OCI-LY3 (cell line): ENCODE measurements at regions not wholly inside any gene's neighbourhood (a gene's known extent, or its start where the extent isn't known, plus 50 kb on each side); places are given as distances from the start of the nearest gene placed in this dataset.

Source experiments
- EZH2phosphoT487 ChIP-seq: fragments of 200-600 bp; shearing (Covaris generic); IDR thresholded peaks from 2 replicates; pipeline ENCODE4 v1.6.1; 2018; ENCODE audit warnings: antibody characterized with exemption, mixed run types, low read depth
- TF ChIP-seq, protein P1 (sequence below): fragments of 200-600, 300-600 bp; sonication (generic); IDR thresholded peaks from 2 replicates; pipeline ENCODE4 v1.5.1; 2014; ENCODE audit warnings: antibody characterized with exemption, low read length, low read depth

DNA sequence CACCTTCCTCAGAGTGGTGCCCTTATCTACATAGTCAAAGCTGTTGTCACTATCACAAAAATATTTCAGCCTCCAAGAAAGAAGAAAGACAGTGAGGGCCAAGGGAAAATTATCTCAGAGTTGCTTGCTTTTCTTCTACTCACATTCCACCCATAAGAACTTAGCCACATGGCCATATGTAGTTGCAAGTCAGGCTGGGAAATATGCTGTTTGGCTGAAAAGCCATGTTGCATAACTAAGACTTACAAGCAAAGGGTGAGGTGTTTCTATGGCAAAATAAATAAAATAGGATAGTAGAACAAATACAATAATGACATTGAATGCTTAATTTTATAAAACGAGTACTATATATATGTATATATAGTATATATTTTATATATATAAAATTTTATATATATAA lies 365.9 kb upstream of the PABPC4L start:
- TF ChIP-seq, protein P1, sequence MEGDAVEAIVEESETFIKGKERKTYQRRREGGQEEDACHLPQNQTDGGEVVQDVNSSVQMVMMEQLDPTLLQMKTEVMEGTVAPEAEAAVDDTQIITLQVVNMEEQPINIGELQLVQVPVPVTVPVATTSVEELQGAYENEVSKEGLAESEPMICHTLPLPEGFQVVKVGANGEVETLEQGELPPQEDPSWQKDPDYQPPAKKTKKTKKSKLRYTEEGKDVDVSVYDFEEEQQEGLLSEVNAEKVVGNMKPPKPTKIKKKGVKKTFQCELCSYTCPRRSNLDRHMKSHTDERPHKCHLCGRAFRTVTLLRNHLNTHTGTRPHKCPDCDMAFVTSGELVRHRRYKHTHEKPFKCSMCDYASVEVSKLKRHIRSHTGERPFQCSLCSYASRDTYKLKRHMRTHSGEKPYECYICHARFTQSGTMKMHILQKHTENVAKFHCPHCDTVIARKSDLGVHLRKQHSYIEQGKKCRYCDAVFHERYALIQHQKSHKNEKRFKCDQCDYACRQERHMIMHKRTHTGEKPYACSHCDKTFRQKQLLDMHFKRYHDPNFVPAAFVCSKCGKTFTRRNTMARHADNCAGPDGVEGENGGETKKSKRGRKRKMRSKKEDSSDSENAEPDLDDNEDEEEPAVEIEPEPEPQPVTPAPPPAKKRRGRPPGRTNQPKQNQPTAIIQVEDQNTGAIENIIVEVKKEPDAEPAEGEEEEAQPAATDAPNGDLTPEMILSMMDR = no peak
- TF ChIP-seq EZH2phosphoT487 = no peak
